ENCODE measurements at regions not wholly inside any gene's neighbourhood (a gene's known extent, or its start where the extent isn't known, plus 50 kb on each side); places are given as distances from the start of the nearest gene placed in this dataset.

DNA sequence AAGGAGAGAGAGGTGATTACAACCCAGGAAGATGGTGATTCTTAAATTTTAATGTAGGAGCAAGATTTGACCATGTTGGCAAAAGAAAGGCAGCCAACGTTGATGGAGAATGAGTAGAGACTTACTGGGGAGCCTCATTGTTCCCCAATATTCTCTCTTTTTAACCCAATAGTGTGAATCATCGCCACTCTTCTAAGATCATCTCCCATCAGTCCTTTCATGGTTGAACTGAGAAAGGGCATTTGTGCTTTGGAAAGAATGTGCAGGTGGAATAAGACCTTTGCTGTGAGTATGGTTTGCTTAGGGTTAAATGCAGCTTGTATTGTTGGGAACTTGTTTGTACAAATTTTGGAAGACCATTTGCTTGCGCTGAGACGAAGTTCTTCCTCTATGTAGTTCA is 231.0 kb downstream of the TBXT start:
- H3K4me3 ChIP-seq (ENCODE audit: low read length in 2 of 2): no peak overlapping the region
- H3K9ac ChIP-seq (ENCODE audit: low read length in 2 of 2): no peak overlapping the region
- no peaks in the 10 kb centered on the region for H3K27me3 ChIP-seq (ENCODE audit: control insufficient read depth in 1 of 2, insufficient read depth in 2 of 2, low read length in 2 of 2)
- H3K36me3 ChIP-seq (ENCODE audit: control insufficient read depth in 2 of 2, insufficient read depth in 2 of 2, low read length in 2 of 2): no peaks in the 10 kb centered on the region
- no peaks in the 10 kb centered on the region for H3K4me1 ChIP-seq (ENCODE audit: control insufficient read depth, insufficient read depth, low read length)
- H3K27ac ChIP-seq (ENCODE audit: low read length): no peak overlapping the region
- H3K9me3 ChIP-seq (ENCODE audit: control insufficient read depth in 2 of 2, low read length in 2 of 2): no peaks in the 10 kb centered on the region

- Histone ChIP-seq H3K4me1 (ENCODE audit: control insufficient read depth, insufficient read depth, low read length) (no peaks in the 10 kb centered on the region), H3K27ac (ENCODE audit: low read length) (no peak overlapping the region), H3K9ac (ENCODE audit: low read length in 2 of 2) (no peak overlapping the region), H3K27me3 (ENCODE audit: control insufficient read depth in 1 of 2, insufficient read depth in 2 of 2, low read length in 2 of 2) (no peaks in the 10 kb centered on the region), H3K9me3 (ENCODE audit: control insufficient read depth in 2 of 2, low read length in 2 of 2) (no peaks in the 10 kb centered on the region), H3K4me3 (ENCODE audit: low read length in 2 of 2) (no peak overlapping the region), H3K36me3 (ENCODE audit: control insufficient read depth in 2 of 2, insufficient read depth in 2 of 2, low read length in 2 of 2) (no peaks in the 10 kb centered on the region)
These were observed 231.6 kb downstream of the TBXT start for GRCh38 chr6:165936096-165936495.

- H3K9ac ChIP-seq (ENCODE audit: low read length in 2 of 2): no peak overlapping the region
These were observed 236.0 kb downstream of the TBXT start for GRCh38 chr6:165931675-165932074.

DNA sequence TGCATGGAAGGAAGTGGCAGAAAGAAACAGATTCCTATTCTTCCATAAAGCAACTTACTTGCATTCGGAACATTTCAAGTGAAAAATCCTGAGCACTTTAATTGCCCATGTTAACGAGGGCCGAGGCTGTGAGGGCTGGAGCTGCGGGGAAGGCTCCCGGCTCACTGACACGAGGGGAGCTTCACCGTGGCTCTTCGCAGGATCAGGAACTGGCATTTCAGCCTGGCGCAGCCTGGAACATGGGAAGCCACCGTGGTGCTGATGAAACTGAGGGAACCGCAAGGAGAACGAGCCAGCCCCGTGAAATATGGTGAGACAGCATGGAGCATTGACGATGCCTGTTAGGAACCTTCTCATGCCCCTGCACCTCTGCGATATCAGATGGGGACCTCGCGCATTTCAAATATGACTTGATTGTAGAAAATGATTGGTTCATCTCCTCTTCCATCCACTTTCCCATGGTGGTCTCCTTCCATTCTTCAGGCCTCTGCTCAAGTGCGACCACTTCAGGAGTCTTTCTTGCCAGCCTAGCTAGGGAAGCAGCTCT is 236.9 kb downstream of the TBXT start:
- Histone ChIP-seq H3K9ac (ENCODE audit: low read length in 2 of 2) (no peak overlapping the region), H3K4me3 (ENCODE audit: low read length in 2 of 2) (no peak overlapping the region), H3K36me3 (ENCODE audit: control insufficient read depth in 2 of 2, insufficient read depth in 2 of 2, low read length in 2 of 2) (no peaks in the 10 kb centered on the region), H3K9me3 (ENCODE audit: control insufficient read depth in 2 of 2, low read length in 2 of 2) (no peaks in the 10 kb centered on the region), H3K27ac (ENCODE audit: low read length) (no peak overlapping the region), H3K4me1 (ENCODE audit: control insufficient read depth, insufficient read depth, low read length) (no peaks in the 10 kb centered on the region), H3K27me3 (ENCODE audit: control insufficient read depth in 1 of 2, insufficient read depth in 2 of 2, low read length in 2 of 2) (no peaks in the 10 kb centered on the region)

More at GRCh38 chr6:165931675-165932074, 236.0 kb downstream of the TBXT start:
- Histone ChIP-seq H3K27ac (ENCODE audit: low read length) (no peak overlapping the region), H3K36me3 (ENCODE audit: control insufficient read depth in 2 of 2, insufficient read depth in 2 of 2, low read length in 2 of 2) (no peaks in the 10 kb centered on the region), H3K9me3 (ENCODE audit: control insufficient read depth in 2 of 2, low read length in 2 of 2) (no peaks in the 10 kb centered on the region), H3K4me1 (ENCODE audit: control insufficient read depth, insufficient read depth, low read length) (no peaks in the 10 kb centered on the region), H3K4me3 (ENCODE audit: low read length in 2 of 2) (no peak overlapping the region), H3K27me3 (ENCODE audit: control insufficient read depth in 1 of 2, insufficient read depth in 2 of 2, low read length in 2 of 2) (no peaks in the 10 kb centered on the region)

GRCh38 chr6:165929607-165930006 is 238.0 kb downstream of the TBXT start:
- Histone ChIP-seq H3K9me3 (ENCODE audit: control insufficient read depth in 2 of 2, low read length in 2 of 2) (no peaks in the 10 kb centered on the region), H3K27me3 (ENCODE audit: control insufficient read depth in 1 of 2, insufficient read depth in 2 of 2, low read length in 2 of 2) (no peaks in the 10 kb centered on the region), H3K27ac (ENCODE audit: low read length) (no peak overlapping the region), H3K36me3 (ENCODE audit: control insufficient read depth in 2 of 2, insufficient read depth in 2 of 2, low read length in 2 of 2) (no peaks in the 10 kb centered on the region), H3K4me1 (ENCODE audit: control insufficient read depth, insufficient read depth, low read length) (no peaks in the 10 kb centered on the region), H3K4me3 (ENCODE audit: low read length in 2 of 2) (no peak overlapping the region), H3K9ac (ENCODE audit: low read length in 2 of 2) (no peak overlapping the region)

DNA sequence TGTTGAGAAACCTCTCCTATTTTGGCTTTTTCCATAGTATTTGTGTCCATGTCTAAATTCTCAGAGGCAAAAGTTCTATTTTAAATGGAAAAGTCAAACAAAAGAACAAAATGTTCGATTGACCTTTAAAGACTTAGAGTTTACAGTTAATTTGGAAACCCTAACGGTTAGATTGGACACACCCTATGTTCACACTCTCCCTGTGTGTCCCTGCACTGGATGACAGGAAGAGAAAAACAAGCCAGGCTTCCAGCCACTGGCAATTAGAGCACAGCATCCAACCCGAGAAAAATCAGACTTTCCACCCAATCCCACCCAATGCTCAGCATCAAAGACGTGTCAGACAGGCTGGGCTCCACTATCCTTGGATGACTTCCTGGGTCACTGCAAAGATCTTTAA is 241.3 kb downstream of the TBXT start:
- H3K27ac ChIP-seq (ENCODE audit: low read length): no peak overlapping the region
- no peak overlapping the region for H3K9ac ChIP-seq (ENCODE audit: low read length in 2 of 2)
- no peaks in the 10 kb centered on the region for H3K36me3 ChIP-seq (ENCODE audit: control insufficient read depth in 2 of 2, insufficient read depth in 2 of 2, low read length in 2 of 2)
- no peaks in the 10 kb centered on the region for H3K9me3 ChIP-seq (ENCODE audit: control insufficient read depth in 2 of 2, low read length in 2 of 2)
- H3K4me1 ChIP-seq (ENCODE audit: control insufficient read depth, insufficient read depth, low read length): no peaks in the 10 kb centered on the region
- H3K4me3 ChIP-seq (ENCODE audit: low read length in 2 of 2): no peak overlapping the region
- H3K27me3 ChIP-seq (ENCODE audit: control insufficient read depth in 1 of 2, insufficient read depth in 2 of 2, low read length in 2 of 2): no peaks in the 10 kb centered on the region

GRCh38 chr6:165925474-165926156 is 242.0 kb downstream of the TBXT start:
- Histone ChIP-seq H3K36me3 (ENCODE audit: control insufficient read depth in 2 of 2, insufficient read depth in 2 of 2, low read length in 2 of 2) (no peaks in the 10 kb centered on the region), H3K9ac (ENCODE audit: low read length in 2 of 2) (no peak overlapping the region)

DNA sequence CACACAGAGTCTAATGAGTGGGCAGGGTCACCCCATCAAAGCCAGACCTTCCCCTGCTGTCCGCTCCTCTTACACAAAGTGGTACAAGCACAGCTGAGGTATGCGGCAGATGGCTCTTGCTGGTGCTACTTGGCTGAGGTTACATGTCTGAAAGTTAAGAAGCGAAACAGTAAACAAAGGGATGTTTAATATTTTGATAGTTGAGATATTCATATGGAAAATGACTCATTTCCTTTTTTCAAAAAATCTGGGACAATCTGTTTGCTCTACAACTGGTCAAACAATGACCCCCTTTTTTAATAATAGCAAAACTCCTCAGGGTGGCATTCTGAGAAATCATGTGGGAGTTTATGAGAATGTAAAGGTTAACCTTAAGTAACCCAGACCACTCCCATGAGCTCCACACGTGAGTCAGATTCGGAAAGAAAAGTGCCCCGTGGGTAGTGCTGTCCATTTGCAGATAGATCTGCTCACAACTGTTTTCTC is 245.3 kb downstream of the TBXT start:
- no peaks in the 10 kb centered on the region for H3K4me1 ChIP-seq (ENCODE audit: control insufficient read depth, insufficient read depth, low read length)
- no peak overlapping the region for H3K27ac ChIP-seq (ENCODE audit: low read length)
- H3K9ac ChIP-seq (ENCODE audit: low read length in 2 of 2): no peak overlapping the region
- H3K36me3 ChIP-seq (ENCODE audit: control insufficient read depth in 2 of 2, insufficient read depth in 2 of 2, low read length in 2 of 2): no peaks in the 10 kb centered on the region
- no peaks in the 10 kb centered on the region for H3K9me3 ChIP-seq (ENCODE audit: control insufficient read depth in 2 of 2, low read length in 2 of 2)
- no peak overlapping the region for H3K4me3 ChIP-seq (ENCODE audit: low read length in 2 of 2)
- H3K27me3 ChIP-seq (ENCODE audit: control insufficient read depth in 1 of 2, insufficient read depth in 2 of 2, low read length in 2 of 2): no peaks in the 10 kb centered on the region

More at GRCh38 chr6:165925474-165926156, 242.0 kb downstream of the TBXT start:
- Histone ChIP-seq H3K27ac (ENCODE audit: low read length) (no peak overlapping the region), H3K4me1 (ENCODE audit: control insufficient read depth, insufficient read depth, low read length) (no peaks in the 10 kb centered on the region), H3K27me3 (ENCODE audit: control insufficient read depth in 1 of 2, insufficient read depth in 2 of 2, low read length in 2 of 2) (no peaks in the 10 kb centered on the region), H3K4me3 (ENCODE audit: low read length in 2 of 2) (no peak overlapping the region), H3K9me3 (ENCODE audit: control insufficient read depth in 2 of 2, low read length in 2 of 2) (no peaks in the 10 kb centered on the region)

- no peak overlapping the region for H3K9ac ChIP-seq (ENCODE audit: low read length in 2 of 2)
- no peaks in the 10 kb centered on the region for H3K36me3 ChIP-seq (ENCODE audit: control insufficient read depth in 2 of 2, insufficient read depth in 2 of 2, low read length in 2 of 2)
- H3K4me3 ChIP-seq (ENCODE audit: low read length in 2 of 2): no peak overlapping the region
- no peaks in the 10 kb centered on the region for H3K9me3 ChIP-seq (ENCODE audit: control insufficient read depth in 2 of 2, low read length in 2 of 2)
- H3K27ac ChIP-seq (ENCODE audit: low read length): no peak overlapping the region
- no peaks in the 10 kb centered on the region for H3K27me3 ChIP-seq (ENCODE audit: control insufficient read depth in 1 of 2, insufficient read depth in 2 of 2, low read length in 2 of 2)
- H3K4me1 ChIP-seq (ENCODE audit: control insufficient read depth, insufficient read depth, low read length): no peaks in the 10 kb centered on the region
These were observed 246.6 kb downstream of the TBXT start for GRCh38 chr6:165920896-165921671.

DNA sequence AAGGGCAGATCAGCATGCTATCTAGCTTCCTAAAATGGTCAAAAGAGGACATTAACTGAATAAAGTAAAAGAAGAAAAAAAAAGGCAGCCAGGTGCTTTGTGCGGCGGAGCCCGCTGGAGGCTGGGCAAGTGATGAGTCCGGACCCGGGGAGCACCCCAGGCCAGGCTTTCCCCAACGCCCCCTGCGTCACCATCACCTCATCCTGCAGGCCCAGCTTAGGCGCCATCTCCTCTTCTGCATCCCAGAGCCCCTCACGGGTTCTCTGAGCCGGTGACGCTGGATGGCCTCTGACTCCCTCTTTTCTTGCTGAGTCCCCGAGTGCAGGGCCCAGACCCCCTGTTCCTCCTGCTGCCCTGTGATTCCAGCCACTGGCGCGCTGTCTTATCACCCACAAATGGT is 250.1 kb downstream of the TBXT start:
- Histone ChIP-seq H3K9me3 (ENCODE audit: control insufficient read depth in 2 of 2, low read length in 2 of 2) (no peaks in the 10 kb centered on the region), H3K36me3 (ENCODE audit: control insufficient read depth in 2 of 2, insufficient read depth in 2 of 2, low read length in 2 of 2) (no peaks in the 10 kb centered on the region), H3K4me1 (ENCODE audit: control insufficient read depth, insufficient read depth, low read length) (no peaks in the 10 kb centered on the region), H3K27ac (ENCODE audit: low read length) (no peak overlapping the region), H3K27me3 (ENCODE audit: control insufficient read depth in 1 of 2, insufficient read depth in 2 of 2, low read length in 2 of 2) (no peaks in the 10 kb centered on the region), H3K4me3 (ENCODE audit: low read length in 2 of 2) (no peak overlapping the region), H3K9ac (ENCODE audit: low read length in 2 of 2) (no peak overlapping the region)

Measured in stomach smooth muscle (tissue), 2 donors.